ENCODE measurements at regions not wholly inside any gene's neighbourhood (a gene's known extent, or its start where the extent isn't known, plus 50 kb on each side); places are given as distances from the start of the nearest gene placed in this dataset.
A peak's percentile ranks its signal among the peaks of the same experiment; 100 is the strongest.

- no peak for TF ChIP-seq ZNF407 (CRISPR knock-in tag; IDR thresholded peaks at IDR 0.05; ENCODE audit: not compliant biosample characterization)
- TF ChIP-seq ZNF782 (CRISPR knock-in tag; IDR thresholded peaks at IDR 0.05; ENCODE audit: borderline replicate concordance) = no peak
- TF ChIP-seq ZBTB7A (CRISPR knock-in tag; IDR thresholded peaks at IDR 0.05) = no peak
- TF ChIP-seq POGK (CRISPR knock-in tag; conservative IDR thresholded peaks at IDR 0.05) = 0 out of 2 replicates have a peak, but pooled peaks have one; percentile 18
- TF ChIP-seq CEBPG (CRISPR knock-in tag; IDR thresholded peaks at IDR 0.05) = peak; percentile 64
- TF ChIP-seq TRIM22 (IDR thresholded peaks at IDR 0.05) = no peak
- TF ChIP-seq LBX2 (CRISPR knock-in tag; IDR thresholded peaks at IDR 0.05; ENCODE audit: borderline replicate concordance) = no peak
- TF ChIP-seq ZNF780A (CRISPR knock-in tag; IDR thresholded peaks at IDR 0.05) = no peak
- TF ChIP-seq GATAD2A (CRISPR knock-in tag; IDR thresholded peaks at IDR 0.05) = peak; percentile 87
- peak; percentile 42; the same call in 1 of the 2 replicates for TF ChIP-seq RXRB (CRISPR knock-in tag; IDR thresholded peaks at IDR 0.05; ENCODE audit: borderline replicate concordance)
- TF ChIP-seq ZBTB43 (CRISPR knock-in tag; conservative IDR thresholded peaks at IDR 0.05) = 0 out of 2 replicates have a peak, but pooled peaks have one; percentile 25
- TF ChIP-seq STAT6 (CRISPR knock-in tag; IDR thresholded peaks at IDR 0.05; ENCODE audit: borderline replicate concordance) = 0 out of 2 replicates have a peak, but pooled peaks have one; percentile 39
Measured at GRCh38 chr3:168859143-168859542, 763.4 kb upstream of the GOLIM4 start (continued).
